ENCODE measurements at regions not wholly inside any gene's neighbourhood (a gene's known extent, or its start where the extent isn't known, plus 50 kb on each side); places are given as distances from the start of the nearest gene placed in this dataset.

- Histone ChIP-seq H3K9me2 (ENCODE audit: insufficient read depth, low read length) (no peaks in the 10 kb centered on the region), H3F3A (ENCODE audit: insufficient read depth, low read length, poor library complexity, severe bottlenecking) (no peaks in the 10 kb centered on the region), H2AFZ (ENCODE audit: low read depth, low read length) (no peak overlapping the region), H3K4me2 (ENCODE audit: low read length) (no peak overlapping the region), H3K4me3 (ENCODE audit: low read length) (no peak overlapping the region), H3K79me2 (replicated peaks; ENCODE audit: insufficient read depth, low read length) (no peaks in the 10 kb centered on the region), H3K36me3 (ENCODE audit: insufficient read depth, low read length) (no peaks in the 10 kb centered on the region), H4K20me1 (ENCODE audit: insufficient read depth) (no peaks in the 10 kb centered on the region), H3K27ac (ENCODE audit: low read length) (no peak overlapping the region), H3K27me3 (ENCODE audit: insufficient read depth, low read depth, low read length) (no peaks in the 10 kb centered on the region), H3K9me3 (ENCODE audit: low read length) (no peaks in the 10 kb centered on the region), H3K9ac (ENCODE audit: low read length) (no peak overlapping the region)
- no peak for TF ChIP-seq EP300 (conservative IDR thresholded peaks at IDR 0.05; ENCODE audit: poor library complexity, severe bottlenecking)
- no peak for TF ChIP-seq MXI1 (conservative IDR thresholded peaks at IDR 0.05; ENCODE audit: poor library complexity, severe bottlenecking)
- TF ChIP-seq, protein P1, sequence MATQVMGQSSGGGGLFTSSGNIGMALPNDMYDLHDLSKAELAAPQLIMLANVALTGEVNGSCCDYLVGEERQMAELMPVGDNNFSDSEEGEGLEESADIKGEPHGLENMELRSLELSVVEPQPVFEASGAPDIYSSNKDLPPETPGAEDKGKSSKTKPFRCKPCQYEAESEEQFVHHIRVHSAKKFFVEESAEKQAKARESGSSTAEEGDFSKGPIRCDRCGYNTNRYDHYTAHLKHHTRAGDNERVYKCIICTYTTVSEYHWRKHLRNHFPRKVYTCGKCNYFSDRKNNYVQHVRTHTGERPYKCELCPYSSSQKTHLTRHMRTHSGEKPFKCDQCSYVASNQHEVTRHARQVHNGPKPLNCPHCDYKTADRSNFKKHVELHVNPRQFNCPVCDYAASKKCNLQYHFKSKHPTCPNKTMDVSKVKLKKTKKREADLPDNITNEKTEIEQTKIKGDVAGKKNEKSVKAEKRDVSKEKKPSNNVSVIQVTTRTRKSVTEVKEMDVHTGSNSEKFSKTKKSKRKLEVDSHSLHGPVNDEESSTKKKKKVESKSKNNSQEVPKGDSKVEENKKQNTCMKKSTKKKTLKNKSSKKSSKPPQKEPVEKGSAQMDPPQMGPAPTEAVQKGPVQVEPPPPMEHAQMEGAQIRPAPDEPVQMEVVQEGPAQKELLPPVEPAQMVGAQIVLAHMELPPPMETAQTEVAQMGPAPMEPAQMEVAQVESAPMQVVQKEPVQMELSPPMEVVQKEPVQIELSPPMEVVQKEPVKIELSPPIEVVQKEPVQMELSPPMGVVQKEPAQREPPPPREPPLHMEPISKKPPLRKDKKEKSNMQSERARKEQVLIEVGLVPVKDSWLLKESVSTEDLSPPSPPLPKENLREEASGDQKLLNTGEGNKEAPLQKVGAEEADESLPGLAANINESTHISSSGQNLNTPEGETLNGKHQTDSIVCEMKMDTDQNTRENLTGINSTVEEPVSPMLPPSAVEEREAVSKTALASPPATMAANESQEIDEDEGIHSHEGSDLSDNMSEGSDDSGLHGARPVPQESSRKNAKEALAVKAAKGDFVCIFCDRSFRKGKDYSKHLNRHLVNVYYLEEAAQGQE (IDR thresholded peaks at IDR 0.05; ENCODE audit: borderline replicate concordance) = no peak
Measured at GRCh38 chr5:118558871-118559270, 429.5 kb downstream of the DTWD2 start.

DNA sequence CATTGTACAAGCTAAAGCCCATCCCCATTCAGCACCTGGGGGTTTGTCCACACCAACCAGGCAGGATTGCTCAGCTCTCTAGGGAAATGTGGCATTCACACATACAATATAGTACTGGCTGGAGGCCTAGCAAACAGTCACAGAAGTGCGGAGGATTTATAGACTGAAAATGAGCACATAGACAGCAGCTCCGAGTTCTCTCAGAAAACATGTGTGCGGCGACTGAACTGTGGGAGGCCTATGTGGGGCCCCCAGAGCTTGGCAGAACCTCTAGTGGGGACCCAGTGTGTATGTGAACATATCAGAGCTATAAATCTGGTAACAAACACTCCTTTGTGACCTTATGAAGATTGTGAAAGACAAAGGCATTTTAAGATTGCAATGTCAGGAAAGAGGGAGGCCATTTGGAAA lies 431.1 kb downstream of the DTWD2 start:
- H3K27ac ChIP-seq (ENCODE audit: low read length) = no peak overlapping the region
- H3K79me2 ChIP-seq (replicated peaks; ENCODE audit: insufficient read depth, low read length) = no peaks in the 10 kb centered on the region
- no peak overlapping the region for H3K4me2 ChIP-seq (ENCODE audit: low read length)
- no peaks in the 10 kb centered on the region for H4K20me1 ChIP-seq (ENCODE audit: insufficient read depth)
- H3K9me3 ChIP-seq (ENCODE audit: low read length) = no peaks in the 10 kb centered on the region
- no peaks in the 10 kb centered on the region for H3K27me3 ChIP-seq (ENCODE audit: insufficient read depth, low read depth, low read length)
- no peak overlapping the region for H2AFZ ChIP-seq (ENCODE audit: low read depth, low read length)
- H3K9ac ChIP-seq (ENCODE audit: low read length) = no peak overlapping the region
- TF ChIP-seq, protein P2, sequence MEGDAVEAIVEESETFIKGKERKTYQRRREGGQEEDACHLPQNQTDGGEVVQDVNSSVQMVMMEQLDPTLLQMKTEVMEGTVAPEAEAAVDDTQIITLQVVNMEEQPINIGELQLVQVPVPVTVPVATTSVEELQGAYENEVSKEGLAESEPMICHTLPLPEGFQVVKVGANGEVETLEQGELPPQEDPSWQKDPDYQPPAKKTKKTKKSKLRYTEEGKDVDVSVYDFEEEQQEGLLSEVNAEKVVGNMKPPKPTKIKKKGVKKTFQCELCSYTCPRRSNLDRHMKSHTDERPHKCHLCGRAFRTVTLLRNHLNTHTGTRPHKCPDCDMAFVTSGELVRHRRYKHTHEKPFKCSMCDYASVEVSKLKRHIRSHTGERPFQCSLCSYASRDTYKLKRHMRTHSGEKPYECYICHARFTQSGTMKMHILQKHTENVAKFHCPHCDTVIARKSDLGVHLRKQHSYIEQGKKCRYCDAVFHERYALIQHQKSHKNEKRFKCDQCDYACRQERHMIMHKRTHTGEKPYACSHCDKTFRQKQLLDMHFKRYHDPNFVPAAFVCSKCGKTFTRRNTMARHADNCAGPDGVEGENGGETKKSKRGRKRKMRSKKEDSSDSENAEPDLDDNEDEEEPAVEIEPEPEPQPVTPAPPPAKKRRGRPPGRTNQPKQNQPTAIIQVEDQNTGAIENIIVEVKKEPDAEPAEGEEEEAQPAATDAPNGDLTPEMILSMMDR (IDR thresholded peaks at IDR 0.05; ENCODE audit: poor library complexity, severe bottlenecking) = no peak
- no peak for TF ChIP-seq RAD21 (conservative IDR thresholded peaks at IDR 0.05)
- TF ChIP-seq TAF1 (IDR thresholded peaks at IDR 0.05; ENCODE audit: low read depth) = no peak
- TF ChIP-seq MXI1 (conservative IDR thresholded peaks at IDR 0.05; ENCODE audit: poor library complexity, severe bottlenecking) = no peak
- no peak overlapping the region for H3K4me3 ChIP-seq (ENCODE audit: low read length)
- H3K9me2 ChIP-seq (ENCODE audit: insufficient read depth, low read length) = no peaks in the 10 kb centered on the region
- no peaks in the 10 kb centered on the region for H3K36me3 ChIP-seq (ENCODE audit: insufficient read depth, low read length)
- no peaks in the 10 kb centered on the region for H3F3A ChIP-seq (ENCODE audit: insufficient read depth, low read length, poor library complexity, severe bottlenecking)

DNA sequence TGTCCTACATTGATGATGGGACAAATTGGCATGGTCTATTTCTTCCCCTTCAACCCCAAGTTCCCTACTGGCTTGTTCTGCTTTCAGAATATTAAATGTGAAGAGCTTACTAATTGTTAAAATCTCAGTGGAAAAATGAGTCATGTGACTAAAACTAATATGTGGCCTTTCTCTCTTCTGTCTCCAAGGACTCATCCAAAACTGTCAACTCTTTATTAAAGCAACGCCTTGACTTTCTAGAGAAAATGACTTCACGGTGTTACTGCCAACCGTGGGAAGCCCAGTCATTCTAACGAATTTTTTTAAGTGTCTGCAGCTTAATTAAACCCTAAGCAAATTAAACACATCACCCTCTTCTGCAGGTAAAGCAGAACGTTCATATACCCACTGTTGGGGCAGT lies 431.6 kb downstream of the DTWD2 start:
- TF ChIP-seq EP300 (conservative IDR thresholded peaks at IDR 0.05; ENCODE audit: poor library complexity, severe bottlenecking) (no peak), SMC3 (conservative IDR thresholded peaks at IDR 0.05; ENCODE audit: poor library complexity) (no peak), RAD21 (conservative IDR thresholded peaks at IDR 0.05) (no peak), MXI1 (conservative IDR thresholded peaks at IDR 0.05; ENCODE audit: poor library complexity, severe bottlenecking) (no peak), TAF1 (IDR thresholded peaks at IDR 0.05; ENCODE audit: low read depth) (no peak), EZH2 (IDR thresholded peaks at IDR 0.05; ENCODE audit: borderline replicate concordance, insufficient read depth, low read length, poor library complexity, severe bottlenecking) (no peak), POLR2AphosphoS5 (IDR thresholded peaks at IDR 0.05) (no peak)
- TF ChIP-seq, protein P2 (IDR thresholded peaks at IDR 0.05; ENCODE audit: poor library complexity, severe bottlenecking) = no peak
- TF ChIP-seq, protein P1 (IDR thresholded peaks at IDR 0.05; ENCODE audit: borderline replicate concordance) = no peak
- no peak overlapping the region for H3K27ac ChIP-seq (ENCODE audit: low read length)

More for the DNA sequence above, 431.6 kb downstream of the DTWD2 start:
- no peaks in the 10 kb centered on the region for H3K9me2 ChIP-seq (ENCODE audit: insufficient read depth, low read length)
- H3K36me3 ChIP-seq (ENCODE audit: insufficient read depth, low read length) = no peaks in the 10 kb centered on the region
- no peaks in the 10 kb centered on the region for H3F3A ChIP-seq (ENCODE audit: insufficient read depth, low read length, poor library complexity, severe bottlenecking)
- no peaks in the 10 kb centered on the region for H3K27me3 ChIP-seq (ENCODE audit: insufficient read depth, low read depth, low read length)
- no peaks in the 10 kb centered on the region for H3K9me3 ChIP-seq (ENCODE audit: low read length)
- H3K9ac ChIP-seq (ENCODE audit: low read length) = no peak overlapping the region
- no peak overlapping the region for H2AFZ ChIP-seq (ENCODE audit: low read depth, low read length)
- H3K4me2 ChIP-seq (ENCODE audit: low read length) = no peak overlapping the region
- H4K20me1 ChIP-seq (ENCODE audit: insufficient read depth) = no peaks in the 10 kb centered on the region
- no peak overlapping the region for H3K4me3 ChIP-seq (ENCODE audit: low read length)
- no peaks in the 10 kb centered on the region for H3K79me2 ChIP-seq (replicated peaks; ENCODE audit: insufficient read depth, low read length)
